Umbilical cord (tissue), 1 donor: ENCODE measurements at regions not wholly inside any gene's neighbourhood (a gene's known extent, or its start where the extent isn't known, plus 50 kb on each side); places are given as distances from the start of the nearest gene placed in this dataset.
"Not testable (repeated sequence)": the region's sequence is repeated elsewhere in the genome, so short reads cannot be mapped to it uniquely, and the experiment has no call there.

Source experiments
- DNase-seq: peaks from one replicate; pipeline ENCODE4 v3.0.0-alpha.2; 2015; ENCODE audit warnings: low spot score

GRCh38 chr9:28976250-28976649, 1403.0 kb upstream of the C9orf72 start:
- no peak for DNase-seq

GRCh38 chr9:28976684-28977083, 1403.4 kb upstream of the C9orf72 start:
- no peak for DNase-seq

GRCh38 chr9:28981129-28981528, 1407.8 kb upstream of the C9orf72 start:
- no peak for DNase-seq

- DNase-seq: no peak
Observed at GRCh38 chr9:28981711-28982110, 1408.4 kb upstream of the C9orf72 start.

GRCh38 chr9:28984016-28984415, 1410.7 kb upstream of the C9orf72 start:
- peak; percentile 50 for DNase-seq

GRCh38 chr9:28990009-28990408, 1416.7 kb upstream of the C9orf72 start:
- DNase-seq: not testable (repeated sequence)

GRCh38 chr9:28999057-28999456, 1425.8 kb upstream of the C9orf72 start:
- DNase-seq: no peak

- DNase-seq: no peak
Observed at GRCh38 chr9:28999806-29000205, 1426.5 kb upstream of the C9orf72 start.

- no peak for DNase-seq
Observed at GRCh38 chr9:29001006-29001405, 1427.7 kb upstream of the C9orf72 start.

GRCh38 chr9:29004988-29005387, 1431.7 kb upstream of the C9orf72 start:
- DNase-seq: no peak

- peak; percentile 19 for DNase-seq
Observed at GRCh38 chr9:29006628-29007027, 1433.3 kb upstream of the C9orf72 start.

GRCh38 chr9:29012911-29013310, 1439.6 kb upstream of the C9orf72 start:
- no peak for DNase-seq

GRCh38 chr9:29021632-29022031, 1448.4 kb upstream of the C9orf72 start:
- DNase-seq: no peak

GRCh38 chr9:29038332-29038731, 1465.1 kb upstream of the C9orf72 start:
- no peak for DNase-seq

- no peak for DNase-seq
Observed at GRCh38 chr9:29039258-29039657, 1466.0 kb upstream of the C9orf72 start.

GRCh38 chr9:29043072-29043471, 1469.8 kb upstream of the C9orf72 start:
- no peak for DNase-seq

- DNase-seq: no peak
Observed at GRCh38 chr9:29044959-29045358, 1471.7 kb upstream of the C9orf72 start.

GRCh38 chr9:29060041-29060440, 1486.8 kb upstream of the C9orf72 start:
- DNase-seq: no peak

- DNase-seq: no peak
Observed at GRCh38 chr9:29062446-29062845, 1489.2 kb upstream of the C9orf72 start.

- no peak for DNase-seq
Observed at GRCh38 chr9:29063031-29063430, 1489.8 kb upstream of the C9orf72 start.

GRCh38 chr9:29066141-29066640, 1492.9 kb upstream of the C9orf72 start:
- peak; percentile 28 for DNase-seq

- no peak for DNase-seq
Observed at GRCh38 chr9:29068461-29068860, 1495.2 kb upstream of the C9orf72 start.

GRCh38 chr9:29069376-29069775, 1496.1 kb upstream of the C9orf72 start:
- peak; percentile 7 for DNase-seq

GRCh38 chr9:29078063-29078666, 1504.9 kb upstream of the C9orf72 start:
- peak; percentile 35 for DNase-seq
